GOT3 (cell line): ENCODE measurements at regions not wholly inside any gene's neighbourhood (a gene's known extent, or its start where the extent isn't known, plus 50 kb on each side); places are given as distances from the start of the nearest gene placed in this dataset.
A peak's percentile ranks its signal among the peaks of the same experiment; 100 is the strongest.
"Not testable (repeated sequence)": the region's sequence is repeated elsewhere in the genome, so short reads cannot be mapped to it uniquely, and the experiment has no call there.

Experiments used
- DNase-seq: peaks from one replicate; lab custom pipeline; 2025; ENCODE audit warnings: mixed read lengths; lab: John Stamatoyannopoulos, UW

- DNase-seq = no peak
Measured at GRCh38 chr5:158061451-158061850, 202.5 kb upstream of the CLINT1 start.

- DNase-seq = no peak
Measured at GRCh38 chr5:158060212-158060611, 201.3 kb upstream of the CLINT1 start.

GRCh38 chr5:158058208-158059120 lies 199.5 kb upstream of the CLINT1 start:
- DNase-seq = no peak

- DNase-seq = no peak
Measured at GRCh38 chr5:158056130-158056825, 197.3 kb upstream of the CLINT1 start.

- DNase-seq = no peak
Measured at GRCh38 chr5:158055111-158055501, 196.2 kb upstream of the CLINT1 start.

GRCh38 chr5:158054223-158055110 lies 195.5 kb upstream of the CLINT1 start:
- no peak for DNase-seq

GRCh38 chr5:158051036-158051435 lies 192.1 kb upstream of the CLINT1 start:
- no peak for DNase-seq

GRCh38 chr5:158050421-158050820 lies 191.5 kb upstream of the CLINT1 start:
- DNase-seq = no peak

GRCh38 chr5:158049459-158049858 lies 190.5 kb upstream of the CLINT1 start:
- DNase-seq = no peak

GRCh38 chr5:158045696-158046095 lies 186.8 kb upstream of the CLINT1 start:
- DNase-seq = no peak

- no peak for DNase-seq
Measured at GRCh38 chr5:158039911-158040347, 181.0 kb upstream of the CLINT1 start.

GRCh38 chr5:158039441-158039840 lies 180.5 kb upstream of the CLINT1 start:
- no peak for DNase-seq

GRCh38 chr5:158036983-158037595 lies 178.1 kb upstream of the CLINT1 start:
- not testable (repeated sequence) for DNase-seq

- DNase-seq = not testable (repeated sequence)
Measured at GRCh38 chr5:158034586-158034985, 175.6 kb upstream of the CLINT1 start.

GRCh38 chr5:158033724-158034123 lies 174.8 kb upstream of the CLINT1 start:
- DNase-seq = no peak

GRCh38 chr5:158033076-158033475 lies 174.1 kb upstream of the CLINT1 start:
- no peak for DNase-seq

- no peak for DNase-seq
Measured at GRCh38 chr5:158032246-158032645, 173.3 kb upstream of the CLINT1 start.

GRCh38 chr5:158027806-158028775 lies 169.1 kb upstream of the CLINT1 start:
- DNase-seq = no peak

GRCh38 chr5:158026304-158027031 lies 167.5 kb upstream of the CLINT1 start:
- DNase-seq = peak; percentile 24

- no peak for DNase-seq
Measured at GRCh38 chr5:158023266-158023665, 164.3 kb upstream of the CLINT1 start.
